Liver (tissue), 8 donors: ENCODE measurements at regions not wholly inside any gene's neighbourhood (a gene's known extent, or its start where the extent isn't known, plus 50 kb on each side); places are given as distances from the start of the nearest gene placed in this dataset.

Source experiments
- DNase-seq: peaks from one replicate; pipeline ENCODE4 v3.0.0-alpha.2; 2017; ENCODE audit warnings: low spot score
- H3K27ac ChIP-seq, 2 donors: one replicate each; pipeline ENCODE4 v1.7.0; 2013; ENCODE audit warnings: inconsistent platforms in 2 of 2, low read length in 2 of 2, control low read depth in 1 of 2, low read depth in 1 of 2, mild to moderate bottlenecking in 1 of 2
- H3K27me3 ChIP-seq, 4 donors: one replicate each; pipeline versions ENCODE4 v1.6.1 to v1.7.0; 2013; ENCODE audit warnings: low read length in 3 of 4, inconsistent platforms in 1 of 4, mild to moderate bottlenecking in 1 of 4, moderate library complexity in 1 of 4; ENCODE audit not compliant: control insufficient read depth in 4 of 4, insufficient read depth in 4 of 4
- H3K36me3 ChIP-seq, 4 donors: one replicate each; pipeline versions ENCODE4 v1.6.1 to v1.7.0; 2013; ENCODE audit warnings: low read length in 3 of 4, mild to moderate bottlenecking in 3 of 4, low read depth in 1 of 4, moderate library complexity in 1 of 4; ENCODE audit not compliant: control insufficient read depth in 4 of 4, insufficient read depth in 3 of 4
- H3K4me1 ChIP-seq, 4 donors: one replicate each; pipeline versions ENCODE4 v1.6.1 to v1.7.0; 2013; ENCODE audit warnings: low read length in 3 of 4, mild to moderate bottlenecking in 3 of 4, moderate library complexity in 1 of 4; ENCODE audit not compliant: control insufficient read depth in 4 of 4, insufficient read depth in 4 of 4
- H3K4me3 ChIP-seq, 3 donors: one replicate each; pipeline versions ENCODE4 v1.6.1 to v1.7.0; 2013; ENCODE audit warnings: low read length in 3 of 3, control low read depth in 1 of 3, low read depth in 1 of 3, mild to moderate bottlenecking in 1 of 3
- H3K9ac ChIP-seq, 2 donors: one replicate each; pipeline ENCODE4 v1.7.0; 2013; ENCODE audit warnings: low read length in 2 of 2, mild to moderate bottlenecking in 2 of 2, moderate library complexity in 2 of 2, control low read depth in 1 of 2, low read depth in 1 of 2
- H3K9me3 ChIP-seq, 4 donors: one replicate each; pipeline versions ENCODE4 v1.6.1 to v1.7.0; 2013; ENCODE audit warnings: low read length in 3 of 4; ENCODE audit not compliant: control insufficient read depth in 4 of 4
- GABPA ChIP-seq, 2 donors: IDR thresholded peaks in 1 of 2; conservative IDR thresholded peaks in 1 of 2; 2 replicates each; pipeline ENCODE4 v1.6.1; 2016; ENCODE audit warnings: antibody characterized with exemption in 2 of 2, mild to moderate bottlenecking in 1 of 2, moderate library complexity in 1 of 2
- JUND ChIP-seq, 2 donors: IDR thresholded peaks; 2 replicates each; pipeline ENCODE4 v1.6.1; 2016; ENCODE audit warnings: antibody characterized with exemption in 2 of 2
- MAX ChIP-seq: IDR thresholded peaks from 2 replicates; pipeline ENCODE4 v1.6.1; 2016; ENCODE audit warnings: antibody characterized with exemption
- NR2F2 ChIP-seq: IDR thresholded peaks from 2 replicates; pipeline ENCODE4 v1.6.1; 2016; ENCODE audit warnings: antibody characterized with exemption
- RAD21 ChIP-seq, 2 donors: IDR thresholded peaks; 2 replicates each; pipeline ENCODE4 v1.6.1; 2016; ENCODE audit warnings: antibody characterized with exemption in 2 of 2, mild to moderate bottlenecking in 2 of 2
- TAF1 ChIP-seq: conservative IDR thresholded peaks from 2 replicates; pipeline ENCODE4 v1.6.1; 2016; ENCODE audit warnings: antibody characterized with exemption, mild to moderate bottlenecking
- WGBS: extraction: QIAGEN DNeasy Blood & Tissue Kit; methylation state at CpG from one replicate; pipeline ENCODE4 v1.1.7; 2013; 5-methylcytosine and 5-hydroxymethylcytosine counted together
- TF ChIP-seq, protein P1 (sequence below): IDR thresholded peaks from 2 replicates; pipeline ENCODE4 v1.6.1; 2016; ENCODE audit warnings: antibody characterized with exemption, mild to moderate bottlenecking
- TF ChIP-seq, protein P2 (sequence below): fragments of 150-350 bp; IDR thresholded peaks from 2 replicates; pipeline ENCODE4 v1.5.1; 2017; ENCODE audit warnings: improper control_type of control experiment, low read depth, low read length; ENCODE audit not compliant: missing input control
- TF ChIP-seq, protein P3 (sequence below): IDR thresholded peaks from 2 replicates; pipeline ENCODE4 v1.6.1; 2016; ENCODE audit warnings: antibody characterized with exemption
- donor health status: healthy.
- donor health status: healthy.
- donor health status: healthy.
- donor health status: healthy.
- donor health status: healthy.

- Histone ChIP-seq H3K27me3 (peaks cover 0 to 9% (median 0%) of the 10 kb centered on the region in 4 donors), H3K27ac (no peak overlapping the region), H3K36me3 (no peaks in the 10 kb centered on the region), H3K9ac (no peak overlapping the region), H3K4me1 (no peaks in the 10 kb centered on the region), H3K9me3 (no peaks in the 10 kb centered on the region), H3K4me3 (no peak overlapping the region)
- 42% methylated on average over 5 of the region's 5 CpGs for WGBS
- no peak for TF ChIP-seq NR2F2
- TF ChIP-seq, protein P1, sequence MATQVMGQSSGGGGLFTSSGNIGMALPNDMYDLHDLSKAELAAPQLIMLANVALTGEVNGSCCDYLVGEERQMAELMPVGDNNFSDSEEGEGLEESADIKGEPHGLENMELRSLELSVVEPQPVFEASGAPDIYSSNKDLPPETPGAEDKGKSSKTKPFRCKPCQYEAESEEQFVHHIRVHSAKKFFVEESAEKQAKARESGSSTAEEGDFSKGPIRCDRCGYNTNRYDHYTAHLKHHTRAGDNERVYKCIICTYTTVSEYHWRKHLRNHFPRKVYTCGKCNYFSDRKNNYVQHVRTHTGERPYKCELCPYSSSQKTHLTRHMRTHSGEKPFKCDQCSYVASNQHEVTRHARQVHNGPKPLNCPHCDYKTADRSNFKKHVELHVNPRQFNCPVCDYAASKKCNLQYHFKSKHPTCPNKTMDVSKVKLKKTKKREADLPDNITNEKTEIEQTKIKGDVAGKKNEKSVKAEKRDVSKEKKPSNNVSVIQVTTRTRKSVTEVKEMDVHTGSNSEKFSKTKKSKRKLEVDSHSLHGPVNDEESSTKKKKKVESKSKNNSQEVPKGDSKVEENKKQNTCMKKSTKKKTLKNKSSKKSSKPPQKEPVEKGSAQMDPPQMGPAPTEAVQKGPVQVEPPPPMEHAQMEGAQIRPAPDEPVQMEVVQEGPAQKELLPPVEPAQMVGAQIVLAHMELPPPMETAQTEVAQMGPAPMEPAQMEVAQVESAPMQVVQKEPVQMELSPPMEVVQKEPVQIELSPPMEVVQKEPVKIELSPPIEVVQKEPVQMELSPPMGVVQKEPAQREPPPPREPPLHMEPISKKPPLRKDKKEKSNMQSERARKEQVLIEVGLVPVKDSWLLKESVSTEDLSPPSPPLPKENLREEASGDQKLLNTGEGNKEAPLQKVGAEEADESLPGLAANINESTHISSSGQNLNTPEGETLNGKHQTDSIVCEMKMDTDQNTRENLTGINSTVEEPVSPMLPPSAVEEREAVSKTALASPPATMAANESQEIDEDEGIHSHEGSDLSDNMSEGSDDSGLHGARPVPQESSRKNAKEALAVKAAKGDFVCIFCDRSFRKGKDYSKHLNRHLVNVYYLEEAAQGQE = peak; percentile 99
- DNase-seq = no peak
Measured at GRCh38 chr12:94879542-94879941, 124.0 kb downstream of the NDUFA12 start.

DNA sequence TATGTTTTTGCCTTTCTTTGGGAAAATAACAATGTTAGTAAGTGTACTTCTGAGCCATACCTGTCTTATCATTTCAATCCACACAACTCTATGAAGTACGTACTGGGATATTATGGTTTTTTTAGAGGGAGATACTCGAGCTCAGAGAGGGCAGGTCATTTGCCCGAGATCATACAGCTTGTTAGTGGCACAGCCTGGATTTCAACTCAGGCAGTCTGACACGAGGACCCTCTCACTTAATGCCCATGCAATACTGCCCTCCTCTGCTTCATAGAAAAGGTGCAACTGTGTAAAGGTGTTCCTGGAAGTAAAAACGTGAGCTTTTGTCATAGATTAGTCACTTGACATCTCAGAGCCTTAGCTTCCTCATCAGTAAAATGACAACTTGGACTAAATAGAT lies 128.0 kb downstream of the NDUFA12 start:
- no peak for DNase-seq
- 31% methylated on average over 5 of the region's 5 CpGs for WGBS
- H3K9me3 ChIP-seq = no peaks in the 10 kb centered on the region
- no peak for TF ChIP-seq JUND (IDR thresholded peaks at IDR 0.05)
- TF ChIP-seq, protein P1 = no peak
- TF ChIP-seq, protein P2, sequence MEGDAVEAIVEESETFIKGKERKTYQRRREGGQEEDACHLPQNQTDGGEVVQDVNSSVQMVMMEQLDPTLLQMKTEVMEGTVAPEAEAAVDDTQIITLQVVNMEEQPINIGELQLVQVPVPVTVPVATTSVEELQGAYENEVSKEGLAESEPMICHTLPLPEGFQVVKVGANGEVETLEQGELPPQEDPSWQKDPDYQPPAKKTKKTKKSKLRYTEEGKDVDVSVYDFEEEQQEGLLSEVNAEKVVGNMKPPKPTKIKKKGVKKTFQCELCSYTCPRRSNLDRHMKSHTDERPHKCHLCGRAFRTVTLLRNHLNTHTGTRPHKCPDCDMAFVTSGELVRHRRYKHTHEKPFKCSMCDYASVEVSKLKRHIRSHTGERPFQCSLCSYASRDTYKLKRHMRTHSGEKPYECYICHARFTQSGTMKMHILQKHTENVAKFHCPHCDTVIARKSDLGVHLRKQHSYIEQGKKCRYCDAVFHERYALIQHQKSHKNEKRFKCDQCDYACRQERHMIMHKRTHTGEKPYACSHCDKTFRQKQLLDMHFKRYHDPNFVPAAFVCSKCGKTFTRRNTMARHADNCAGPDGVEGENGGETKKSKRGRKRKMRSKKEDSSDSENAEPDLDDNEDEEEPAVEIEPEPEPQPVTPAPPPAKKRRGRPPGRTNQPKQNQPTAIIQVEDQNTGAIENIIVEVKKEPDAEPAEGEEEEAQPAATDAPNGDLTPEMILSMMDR = peak; percentile 23
- TF ChIP-seq NR2F2 = no peak
- no peak for TF ChIP-seq TAF1
- TF ChIP-seq RAD21 (IDR thresholded peaks at IDR 0.05) = peak; percentile 71 to 82
- TF ChIP-seq MAX = no peak
- no peak for TF ChIP-seq GABPA (IDR thresholded peaks at IDR 0.05 in 1 of 2, conservative IDR thresholded peaks at IDR 0.05 in 1 of 2)
- TF ChIP-seq, protein P3, sequence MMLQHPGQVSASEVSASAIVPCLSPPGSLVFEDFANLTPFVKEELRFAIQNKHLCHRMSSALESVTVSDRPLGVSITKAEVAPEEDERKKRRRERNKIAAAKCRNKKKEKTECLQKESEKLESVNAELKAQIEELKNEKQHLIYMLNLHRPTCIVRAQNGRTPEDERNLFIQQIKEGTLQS = no peak
- H3K9ac ChIP-seq = no peak overlapping the region
- H3K4me3 ChIP-seq = no peak overlapping the region
- peaks cover 0 to 18% (median 2%) of the 10 kb centered on the region in 4 donors for H3K27me3 ChIP-seq
- H3K27ac ChIP-seq = no peak overlapping the region
- no peaks in the 10 kb centered on the region for H3K36me3 ChIP-seq
- H3K4me1 ChIP-seq = peaks cover 0 to 16% (median 7%) of the 10 kb centered on the region in 4 donors
